OCI-LY7 (cell line): ENCODE measurements at regions not wholly inside any gene's neighbourhood (a gene's known extent, or its start where the extent isn't known, plus 50 kb on each side); places are given as distances from the start of the nearest gene placed in this dataset.

Experiments used
- BruUV-seq: library from RNA; stranded (reverse); fragments of 400-500 nt; replicated peaks from 2 replicates; lab custom pipeline; 2021; lab: Mats Ljungman, UMichigan
- CTCF ChIA-PET: fragments of 300-600 bp; sonication (Branson Sonifier 250); formaldehyde crosslinking; loops from one replicate; lab custom pipeline; 2022; ENCODE audit warnings: antibody characterized with exemption; ENCODE audit not compliant: unreplicated experiment; lab: Charles Lee
- POLR2A ChIA-PET: fragments of 300-600 bp; sonication (Branson Sonifier 250); formaldehyde crosslinking; loops from one replicate; lab custom pipeline; 2022; ENCODE audit warnings: antibody characterized with exemption; lab: Charles Lee
- DNase-seq: peaks from one replicate; pipeline ENCODE4 v3.0.0-alpha.2; 2015; ENCODE audit warnings: low spot score
- H2AFZ ChIP-seq: fragments of 200-600 bp; sonication (generic), shearing (Covaris generic); 2 replicates; pipeline ENCODE4 v1.6.1; 2014; ENCODE audit warnings: mild to moderate bottlenecking, antibody characterized with exemption, low read length, moderate library complexity
- H3K27ac ChIP-seq: fragments of 200-600 bp; sonication (generic); 2 replicates; pipeline ENCODE4 v1.5.1; 2014; ENCODE audit warnings: mixed run types, low read depth, mild to moderate bottlenecking, moderate library complexity, low read length, inconsistent platforms; ENCODE audit not compliant: poor library complexity, severe bottlenecking
- H3K36me3 ChIP-seq: fragments of 200-600 bp; sonication (generic); 2 replicates; pipeline ENCODE4 v1.6.1; 2014; ENCODE audit warnings: mild to moderate bottlenecking, antibody characterized with exemption, low read length, moderate library complexity, mixed read lengths; ENCODE audit not compliant: insufficient read depth
- H3K4me1 ChIP-seq: fragments of 200-600 bp; sonication (generic); 2 replicates; pipeline ENCODE4 v1.5.1; 2014; ENCODE audit warnings: mild to moderate bottlenecking, low read length; ENCODE audit not compliant: insufficient read depth, poor library complexity, severe bottlenecking
- H3K4me2 ChIP-seq: fragments of 200-600 bp; sonication (generic); 2 replicates; pipeline ENCODE4 v1.6.1; 2014; ENCODE audit warnings: mild to moderate bottlenecking, low read length
- H3K4me3 ChIP-seq: fragments of 200-600 bp; sonication (generic); 2 replicates; pipeline ENCODE4 v1.5.1; 2014; ENCODE audit warnings: mild to moderate bottlenecking, low read depth, low read length; ENCODE audit not compliant: poor library complexity, severe bottlenecking
- H3K79me2 ChIP-seq: fragments of 200-600 bp; sonication (generic); 2 replicates; pipeline ENCODE4 v1.6.1; 2016; ENCODE audit warnings: low read depth, mild to moderate bottlenecking, low read length, moderate library complexity, mixed read lengths; ENCODE audit not compliant: insufficient read depth
- H3K9me2 ChIP-seq: fragments of 200-600 bp; sonication (generic); 2 replicates; pipeline ENCODE4 v1.6.1; 2016; ENCODE audit warnings: mild to moderate bottlenecking, low read length, mixed read lengths; ENCODE audit not compliant: insufficient read depth
- H3K9me3 ChIP-seq: fragments of 200-600 bp; sonication (generic); 2 replicates; pipeline ENCODE4 v1.6.1; 2014; ENCODE audit warnings: mild to moderate bottlenecking, mixed run types, low read length, mixed read lengths
- H4K20me1 ChIP-seq: fragments of 200-600 bp; sonication (generic); 2 replicates; pipeline ENCODE4 v1.6.1; 2014; ENCODE audit warnings: mild to moderate bottlenecking, antibody characterized with exemption, low read length, moderate library complexity, mixed read lengths; ENCODE audit not compliant: insufficient read depth
- EZH2phosphoT487 ChIP-seq: fragments of 200-600 bp; sonication (generic); IDR thresholded peaks from 2 replicates; pipeline ENCODE4 v1.6.1; 2018; ENCODE audit warnings: low read depth, borderline replicate concordance, mild to moderate bottlenecking, mixed run types, antibody characterized with exemption, low read length, moderate library complexity, mixed read lengths
- intact Hi-C: fragments of 100-400 bp; cut with micrococcal nuclease; formaldehyde crosslinking; loops from one replicate; pipeline ENCODE4 v1.10.0; 2022; ENCODE audit not compliant: unreplicated experiment
- TF ChIP-seq, protein P1 (sequence below): fragments of 200-600 bp; sonication (generic); conservative IDR thresholded peaks from 2 replicates; pipeline ENCODE4 v1.5.1; 2014; ENCODE audit warnings: mild to moderate bottlenecking, antibody characterized with exemption, low read length, moderate library complexity, mixed read lengths

GRCh38 chr12:41903014-41903708, 241.5 kb downstream of the GXYLT1 start:
- H3K9me2 ChIP-seq, result no peaks in the 10 kb centered on the region
- H3K9me3 ChIP-seq, result no peaks in the 10 kb centered on the region; the same call in 1 of the 2 replicates
- ChIA-PET CTCF (no interaction called here), POLR2A (no interaction called here)
- H3K4me2 ChIP-seq, result no peak overlapping the region
- TF ChIP-seq, protein P1, sequence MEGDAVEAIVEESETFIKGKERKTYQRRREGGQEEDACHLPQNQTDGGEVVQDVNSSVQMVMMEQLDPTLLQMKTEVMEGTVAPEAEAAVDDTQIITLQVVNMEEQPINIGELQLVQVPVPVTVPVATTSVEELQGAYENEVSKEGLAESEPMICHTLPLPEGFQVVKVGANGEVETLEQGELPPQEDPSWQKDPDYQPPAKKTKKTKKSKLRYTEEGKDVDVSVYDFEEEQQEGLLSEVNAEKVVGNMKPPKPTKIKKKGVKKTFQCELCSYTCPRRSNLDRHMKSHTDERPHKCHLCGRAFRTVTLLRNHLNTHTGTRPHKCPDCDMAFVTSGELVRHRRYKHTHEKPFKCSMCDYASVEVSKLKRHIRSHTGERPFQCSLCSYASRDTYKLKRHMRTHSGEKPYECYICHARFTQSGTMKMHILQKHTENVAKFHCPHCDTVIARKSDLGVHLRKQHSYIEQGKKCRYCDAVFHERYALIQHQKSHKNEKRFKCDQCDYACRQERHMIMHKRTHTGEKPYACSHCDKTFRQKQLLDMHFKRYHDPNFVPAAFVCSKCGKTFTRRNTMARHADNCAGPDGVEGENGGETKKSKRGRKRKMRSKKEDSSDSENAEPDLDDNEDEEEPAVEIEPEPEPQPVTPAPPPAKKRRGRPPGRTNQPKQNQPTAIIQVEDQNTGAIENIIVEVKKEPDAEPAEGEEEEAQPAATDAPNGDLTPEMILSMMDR, result no peak
- no peak for TF ChIP-seq EZH2phosphoT487
- H3K27ac ChIP-seq, result no peak overlapping the region
- no peaks in the 10 kb centered on the region for H4K20me1 ChIP-seq
- H2AFZ ChIP-seq, result peak overlapping the region; percentile 40; the same call in 1 of the 2 replicates
- H3K36me3 ChIP-seq, result no peaks in the 10 kb centered on the region
- peaks cover 12% of the 10 kb centered on the region for H3K4me1 ChIP-seq
- DNase-seq, result no peak
- H3K79me2 ChIP-seq, result no peaks in the 10 kb centered on the region
- no peak overlapping the region for H3K4me3 ChIP-seq
- intact Hi-C loops, result no loop called here
- BruUV-seq, result no TSS peak

DNA sequence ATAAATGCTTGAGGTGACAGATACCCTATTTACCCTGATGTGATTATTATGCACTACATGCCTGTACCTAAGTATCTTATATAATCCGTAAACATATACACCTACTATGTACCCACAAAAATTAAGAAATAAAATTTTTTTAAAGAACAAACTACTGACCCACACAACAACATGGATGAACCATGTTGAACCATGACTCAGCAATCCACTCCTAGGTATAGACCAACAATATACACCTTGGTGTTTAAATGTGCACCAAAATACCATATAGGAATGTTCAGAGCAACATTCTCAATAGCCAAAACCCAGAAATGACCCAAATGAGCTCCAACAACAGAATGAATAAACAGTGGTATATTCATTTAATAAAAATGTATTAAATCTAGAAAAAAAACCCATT, 245.1 kb downstream of the GXYLT1 start:
- Histone ChIP-seq H2AFZ (no peak overlapping the region), H3K4me1 (peaks cover 12% of the 10 kb centered on the region), H3K36me3 (no peaks in the 10 kb centered on the region), H3K4me2 (no peak overlapping the region), H3K9me3 (no peaks in the 10 kb centered on the region; the same call in 1 of the 2 replicates), H3K4me3 (no peak overlapping the region), H3K9me2 (no peaks in the 10 kb centered on the region), H3K27ac (no peak overlapping the region), H3K79me2 (no peaks in the 10 kb centered on the region), H4K20me1 (no peaks in the 10 kb centered on the region)
- ChIA-PET POLR2A (interaction anchor here (0.9 kb wide), 1 partner anchor 386 kb away, joined by 4 read pairs; no protein-coding TSS in a partner anchor), CTCF (no interaction called here)
- BruUV-seq, result no TSS peak
- DNase-seq, result no peak
- TF ChIP-seq, protein P1, result no peak
- no peak for TF ChIP-seq EZH2phosphoT487
- intact Hi-C loops, result no loop called here

GRCh38 chr12:41897593-41897992, 247.1 kb downstream of the GXYLT1 start:
- H3K9me3 ChIP-seq, result no peaks in the 10 kb centered on the region; the same call in 1 of the 2 replicates

More at GRCh38 chr12:41897593-41897992, 247.1 kb downstream of the GXYLT1 start:
- Histone ChIP-seq H2AFZ (no peak overlapping the region), H3K4me2 (no peak overlapping the region), H3K36me3 (no peaks in the 10 kb centered on the region), H3K27ac (no peak overlapping the region), H3K9me2 (no peaks in the 10 kb centered on the region), H3K4me3 (no peak overlapping the region), H3K4me1 (peaks cover 12% of the 10 kb centered on the region), H3K79me2 (no peaks in the 10 kb centered on the region), H4K20me1 (no peaks in the 10 kb centered on the region)
- no TSS peak for BruUV-seq
- CTCF ChIA-PET, result no interaction called here
- intact Hi-C loops, result no loop called here
- POLR2A ChIA-PET, result no interaction called here
- TF ChIP-seq, protein P1, result no peak
- no peak for TF ChIP-seq EZH2phosphoT487
- DNase-seq, result no peak
